ENCODE measurements at regions not wholly inside any gene's neighbourhood (a gene's known extent, or its start where the extent isn't known, plus 50 kb on each side); places are given as distances from the start of the nearest gene placed in this dataset.

- TF ChIP-seq CTCF (IDR thresholded peaks at IDR 0.05) (no peak), POLR2A (IDR thresholded peaks at IDR 0.05) (no peak)
These were observed 701.1 kb upstream of the KLHL29 start for GRCh38 chr2:22683914-22684313.

Data from heart left ventricle (tissue), 13 donors.